ENCODE measurements at regions not wholly inside any gene's neighbourhood (a gene's known extent, or its start where the extent isn't known, plus 50 kb on each side); places are given as distances from the start of the nearest gene placed in this dataset.

- TF ChIP-seq CTCF (IDR thresholded peaks at IDR 0.05; ENCODE audit: insufficient read depth, low read depth, low read length) (no peak), EZH2 (IDR thresholded peaks at IDR 0.05; ENCODE audit: insufficient read depth, low read length) (no peak)
Measured at GRCh38 chr13:73224703-73225102, 165.9 kb downstream of the KLF5 start.
